Suprapubic skin (tissue), 4 donors: ENCODE measurements at regions not wholly inside any gene's neighbourhood (a gene's known extent, or its start where the extent isn't known, plus 50 kb on each side); places are given as distances from the start of the nearest gene placed in this dataset.

Experiments used
- DNase-seq, 2 donors: peaks; one replicate each; pipeline ENCODE4 v3.0.0-alpha.2; 2019; ENCODE audit warnings: low spot score in 2 of 2
- H3K27ac ChIP-seq: fragments of 200-600 bp; sonication (generic); one replicate; pipeline ENCODE4 v1.5.1; 2019
- H3K27me3 ChIP-seq: fragments of 200-600 bp; sonication (generic); one replicate; pipeline ENCODE4 v1.5.1; 2019
- H3K36me3 ChIP-seq: fragments of 200-600 bp; sonication (generic); one replicate; pipeline ENCODE4 v1.5.1; 2019
- H3K4me1 ChIP-seq: fragments of 200-600 bp; sonication (generic); one replicate; pipeline ENCODE4 v1.5.1; 2019
- H3K4me3 ChIP-seq: fragments of 200-600 bp; sonication (generic); one replicate; pipeline ENCODE4 v1.5.1; 2019; ENCODE audit warnings: mild to moderate bottlenecking
- H3K9me3 ChIP-seq: fragments of 200-600 bp; sonication (generic); one replicate; pipeline ENCODE4 v1.5.1; 2019
- EP300 ChIP-seq: sonication (generic); formaldehyde crosslinking; IDR thresholded peaks from one replicate; pipeline ENCODE4 v1.6.1; 2017; ENCODE audit warnings: antibody characterized with exemption
- POLR2A ChIP-seq, 2 donors: fragments of 450-650 bp; IDR thresholded peaks; one replicate each; pipeline ENCODE4 v1.6.1; 2017; ENCODE audit warnings: antibody characterized with exemption in 2 of 2, mild to moderate bottlenecking in 2 of 2, moderate library complexity in 2 of 2
- POLR2AphosphoS5 ChIP-seq, 3 donors: sonication (generic); formaldehyde crosslinking; IDR thresholded peaks; one replicate each; pipeline ENCODE4 v1.6.1; 2017; ENCODE audit warnings: antibody characterized with exemption in 3 of 3
- WGBS: methylation state at CpG from one replicate; pipeline ENCODE4 v1.1.5; 2018; 5-methylcytosine and 5-hydroxymethylcytosine counted together
- TF ChIP-seq, protein P1 (sequence below), 2 donors: fragments of 200-600 bp in 1 of 2; fragments of 450-650 bp in 1 of 2; sonication (generic) in 1 of 2; IDR thresholded peaks; one replicate each; pipeline ENCODE4 v1.5.1; 2016 to 2019; ENCODE audit warnings: antibody characterized with exemption in 2 of 2, mild to moderate bottlenecking in 1 of 2, moderate library complexity in 1 of 2

DNA sequence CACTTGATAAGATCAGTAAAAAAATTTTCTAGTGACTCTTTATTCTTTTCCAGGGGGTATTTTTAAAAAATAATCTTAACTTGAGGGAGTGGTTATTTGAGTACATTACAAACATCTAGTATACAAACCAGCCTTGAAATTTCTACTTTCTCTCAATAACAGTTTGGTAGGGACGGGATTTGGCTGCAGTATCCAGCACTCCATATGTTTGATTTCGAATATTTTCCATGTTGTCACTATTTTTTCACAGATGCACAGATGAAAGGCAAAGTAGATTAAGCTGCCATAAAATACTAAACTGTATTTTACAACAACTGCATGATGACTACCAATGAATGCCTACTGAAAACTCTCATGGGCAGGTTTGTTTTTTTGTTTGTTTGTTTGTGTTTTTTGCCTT is 225.0 kb downstream of the COX7B2 start:
- no peak for DNase-seq
- WGBS: 37% methylated on average over 2 of the region's 2 CpGs
- H3K4me3 ChIP-seq: no peak overlapping the region
- H3K36me3 ChIP-seq: no peaks in the 10 kb centered on the region
- no peaks in the 10 kb centered on the region for H3K27me3 ChIP-seq
- TF ChIP-seq POLR2A (IDR thresholded peaks at IDR 0.05) (no peak), EP300 (no peak), POLR2AphosphoS5 (IDR thresholded peaks at IDR 0.05) (no peak)
- TF ChIP-seq, protein P1, sequence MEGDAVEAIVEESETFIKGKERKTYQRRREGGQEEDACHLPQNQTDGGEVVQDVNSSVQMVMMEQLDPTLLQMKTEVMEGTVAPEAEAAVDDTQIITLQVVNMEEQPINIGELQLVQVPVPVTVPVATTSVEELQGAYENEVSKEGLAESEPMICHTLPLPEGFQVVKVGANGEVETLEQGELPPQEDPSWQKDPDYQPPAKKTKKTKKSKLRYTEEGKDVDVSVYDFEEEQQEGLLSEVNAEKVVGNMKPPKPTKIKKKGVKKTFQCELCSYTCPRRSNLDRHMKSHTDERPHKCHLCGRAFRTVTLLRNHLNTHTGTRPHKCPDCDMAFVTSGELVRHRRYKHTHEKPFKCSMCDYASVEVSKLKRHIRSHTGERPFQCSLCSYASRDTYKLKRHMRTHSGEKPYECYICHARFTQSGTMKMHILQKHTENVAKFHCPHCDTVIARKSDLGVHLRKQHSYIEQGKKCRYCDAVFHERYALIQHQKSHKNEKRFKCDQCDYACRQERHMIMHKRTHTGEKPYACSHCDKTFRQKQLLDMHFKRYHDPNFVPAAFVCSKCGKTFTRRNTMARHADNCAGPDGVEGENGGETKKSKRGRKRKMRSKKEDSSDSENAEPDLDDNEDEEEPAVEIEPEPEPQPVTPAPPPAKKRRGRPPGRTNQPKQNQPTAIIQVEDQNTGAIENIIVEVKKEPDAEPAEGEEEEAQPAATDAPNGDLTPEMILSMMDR (IDR thresholded peaks at IDR 0.05): no peak
- no peaks in the 10 kb centered on the region for H3K9me3 ChIP-seq
- no peak overlapping the region for H3K27ac ChIP-seq
- H3K4me1 ChIP-seq: no peaks in the 10 kb centered on the region

DNA sequence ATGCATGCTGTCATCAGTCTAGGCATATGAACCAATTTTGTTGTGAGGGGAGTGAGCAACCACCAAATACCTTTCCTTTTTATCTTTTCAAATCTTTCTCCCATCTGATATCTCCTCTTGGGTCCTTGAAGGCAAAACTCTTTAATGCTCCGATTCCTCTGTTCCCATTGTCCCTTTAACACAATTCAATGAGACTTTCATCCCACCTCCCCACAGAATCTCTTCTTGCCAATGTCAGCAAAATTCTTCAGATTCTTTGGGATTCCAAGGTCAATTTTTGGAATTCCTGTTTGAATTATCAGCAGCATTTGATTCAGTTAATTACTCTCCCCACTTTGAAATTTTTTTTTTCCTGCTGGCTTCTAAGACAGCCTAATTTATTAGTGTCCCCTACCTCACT is 232.7 kb downstream of the COX7B2 start:
- WGBS: 65% methylated on average over 1 of the region's 1 CpG
- no peaks in the 10 kb centered on the region for H3K27me3 ChIP-seq

DNA sequence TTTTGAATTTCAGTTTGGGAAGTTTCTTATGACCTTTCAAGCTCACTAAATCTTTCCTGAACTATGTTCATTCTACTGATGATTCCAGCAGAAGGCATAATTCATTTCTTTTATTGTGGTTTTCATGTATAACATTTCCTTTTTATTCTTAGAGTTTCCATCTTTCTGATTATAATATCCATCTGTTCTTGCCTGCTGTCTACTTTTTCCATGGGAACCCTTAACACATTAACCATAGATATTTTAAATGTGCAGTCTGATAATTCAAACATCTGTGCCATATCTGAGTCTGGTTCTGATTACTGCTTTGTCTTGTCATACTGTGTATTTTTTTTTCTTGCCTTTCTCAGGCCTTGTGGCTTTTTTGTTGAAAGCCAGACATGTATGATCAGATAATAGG is 234.7 kb downstream of the COX7B2 start:
- TF ChIP-seq, protein P1 (IDR thresholded peaks at IDR 0.05): no peak
- no peak for TF ChIP-seq POLR2A (IDR thresholded peaks at IDR 0.05)
- TF ChIP-seq EP300: no peak
- no peak for TF ChIP-seq POLR2AphosphoS5 (IDR thresholded peaks at IDR 0.05)
- no peaks in the 10 kb centered on the region for H3K36me3 ChIP-seq
- H3K9me3 ChIP-seq: no peaks in the 10 kb centered on the region
- H3K4me1 ChIP-seq: no peaks in the 10 kb centered on the region
- H3K27ac ChIP-seq: no peak overlapping the region
- DNase-seq: no peak
- H3K4me3 ChIP-seq: no peak overlapping the region
- H3K27me3 ChIP-seq: no peaks in the 10 kb centered on the region

More for the DNA sequence above, 232.7 kb downstream of the COX7B2 start:
- Histone ChIP-seq H3K4me3 (no peak overlapping the region), H3K36me3 (no peaks in the 10 kb centered on the region), H3K4me1 (no peaks in the 10 kb centered on the region), H3K9me3 (no peaks in the 10 kb centered on the region), H3K27ac (no peak overlapping the region)
- TF ChIP-seq, protein P1 (IDR thresholded peaks at IDR 0.05): no peak
- TF ChIP-seq POLR2AphosphoS5 (IDR thresholded peaks at IDR 0.05) (no peak), EP300 (no peak)
- no peak for DNase-seq

DNA sequence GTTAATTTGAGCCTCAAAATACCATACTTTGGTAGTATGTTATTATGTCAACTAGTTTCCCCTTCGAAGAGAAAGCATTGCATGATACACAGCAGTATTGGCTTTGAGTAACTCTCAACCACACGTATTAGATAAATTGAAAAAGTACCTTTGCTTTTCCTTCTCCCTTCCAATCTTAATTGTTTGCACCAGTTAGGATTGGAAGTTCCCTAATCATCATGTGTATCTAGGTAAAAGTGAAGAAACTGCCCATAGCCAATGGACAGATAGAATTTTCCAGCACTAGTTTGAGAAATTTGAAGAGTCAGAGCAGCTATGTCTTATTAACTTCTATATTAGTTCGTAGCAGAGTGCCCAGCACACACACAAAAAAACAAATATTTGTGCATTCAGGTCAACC is 241.3 kb downstream of the COX7B2 start:
- no peaks in the 10 kb centered on the region for H3K36me3 ChIP-seq
- no peak overlapping the region for H3K4me3 ChIP-seq
- no peaks in the 10 kb centered on the region for H3K27me3 ChIP-seq
- no peak for TF ChIP-seq POLR2AphosphoS5 (IDR thresholded peaks at IDR 0.05)
- TF ChIP-seq POLR2A (IDR thresholded peaks at IDR 0.05): no peak
- TF ChIP-seq EP300: no peak
- TF ChIP-seq, protein P1 (IDR thresholded peaks at IDR 0.05): no peak
- H3K9me3 ChIP-seq: no peaks in the 10 kb centered on the region
- H3K27ac ChIP-seq: no peak overlapping the region
- no peak for DNase-seq
- 71% methylated on average over 3 of the region's 3 CpGs for WGBS
- H3K4me1 ChIP-seq: no peaks in the 10 kb centered on the region

DNA sequence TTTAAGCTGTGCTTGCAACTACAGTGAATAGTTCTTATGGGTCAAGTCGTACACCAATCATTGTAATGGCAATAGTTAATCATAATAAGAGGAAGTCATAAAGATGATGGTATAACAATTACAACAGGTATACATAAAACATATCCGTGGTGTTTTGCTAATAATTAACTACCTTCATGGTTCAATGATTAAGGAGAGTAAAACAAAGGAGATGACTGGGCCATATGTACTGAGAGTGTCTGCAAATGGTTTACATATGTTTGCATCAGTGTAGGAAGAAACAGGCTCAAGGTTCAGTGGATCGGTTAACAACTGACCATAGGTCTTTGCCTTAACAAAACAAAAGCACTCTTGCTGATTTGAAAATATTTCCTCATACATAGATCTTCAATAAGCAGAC is 253.0 kb downstream of the COX7B2 start:
- no peaks in the 10 kb centered on the region for H3K27me3 ChIP-seq
- no peak for DNase-seq
- H3K27ac ChIP-seq: no peak overlapping the region
- WGBS: 57% methylated on average over 3 of the region's 3 CpGs
- no peaks in the 10 kb centered on the region for H3K9me3 ChIP-seq
- H3K4me3 ChIP-seq: no peak overlapping the region
- no peak for TF ChIP-seq POLR2AphosphoS5 (IDR thresholded peaks at IDR 0.05)
- TF ChIP-seq, protein P1 (IDR thresholded peaks at IDR 0.05): no peak
- no peak for TF ChIP-seq POLR2A (IDR thresholded peaks at IDR 0.05)
- TF ChIP-seq EP300: no peak
- no peaks in the 10 kb centered on the region for H3K36me3 ChIP-seq
- H3K4me1 ChIP-seq: no peaks in the 10 kb centered on the region
